Uterus (tissue), 2 donors: ENCODE measurements at regions not wholly inside any gene's neighbourhood (a gene's known extent, or its start where the extent isn't known, plus 50 kb on each side); places are given as distances from the start of the nearest gene placed in this dataset.

ENCODE experiments used
- POLR2A ChIP-seq, 2 donors: fragments of 450-650 bp; IDR thresholded peaks; one replicate each; pipeline ENCODE4 v1.6.1; 2016; ENCODE audit warnings: antibody characterized with exemption in 2 of 2, mild to moderate bottlenecking in 1 of 2, moderate library complexity in 1 of 2
- TF ChIP-seq, protein P1 (sequence below), 4 experiments: fragments of 200-600 bp in 2 of 4; fragments of 450-650 bp in 2 of 4; sonication (generic) in 2 of 4; IDR thresholded peaks; one replicate each; pipeline ENCODE4 v1.5.1; 2016 to 2019; ENCODE audit warnings: antibody characterized with exemption in 4 of 4, mild to moderate bottlenecking in 2 of 4, moderate library complexity in 1 of 4

DNA sequence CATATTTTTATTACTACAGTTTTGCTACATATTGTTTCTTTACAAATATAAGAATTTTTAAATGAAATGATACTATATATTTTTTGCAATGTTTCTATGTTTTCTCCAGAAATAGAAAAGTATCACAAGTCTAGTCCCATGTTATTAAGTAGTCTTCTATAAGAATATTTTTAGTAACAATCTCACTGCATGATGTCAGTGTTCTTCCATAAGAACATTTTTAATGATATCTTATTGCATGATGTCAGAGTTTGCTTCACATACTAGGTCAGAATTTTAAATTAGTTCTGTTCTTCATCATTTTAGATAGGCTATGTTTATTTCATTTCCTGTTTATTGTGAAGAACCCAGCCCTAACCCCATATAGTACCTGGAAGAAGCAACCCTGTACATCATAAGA is 265.3 kb upstream of the IL12A start:
- TF ChIP-seq, protein P1, sequence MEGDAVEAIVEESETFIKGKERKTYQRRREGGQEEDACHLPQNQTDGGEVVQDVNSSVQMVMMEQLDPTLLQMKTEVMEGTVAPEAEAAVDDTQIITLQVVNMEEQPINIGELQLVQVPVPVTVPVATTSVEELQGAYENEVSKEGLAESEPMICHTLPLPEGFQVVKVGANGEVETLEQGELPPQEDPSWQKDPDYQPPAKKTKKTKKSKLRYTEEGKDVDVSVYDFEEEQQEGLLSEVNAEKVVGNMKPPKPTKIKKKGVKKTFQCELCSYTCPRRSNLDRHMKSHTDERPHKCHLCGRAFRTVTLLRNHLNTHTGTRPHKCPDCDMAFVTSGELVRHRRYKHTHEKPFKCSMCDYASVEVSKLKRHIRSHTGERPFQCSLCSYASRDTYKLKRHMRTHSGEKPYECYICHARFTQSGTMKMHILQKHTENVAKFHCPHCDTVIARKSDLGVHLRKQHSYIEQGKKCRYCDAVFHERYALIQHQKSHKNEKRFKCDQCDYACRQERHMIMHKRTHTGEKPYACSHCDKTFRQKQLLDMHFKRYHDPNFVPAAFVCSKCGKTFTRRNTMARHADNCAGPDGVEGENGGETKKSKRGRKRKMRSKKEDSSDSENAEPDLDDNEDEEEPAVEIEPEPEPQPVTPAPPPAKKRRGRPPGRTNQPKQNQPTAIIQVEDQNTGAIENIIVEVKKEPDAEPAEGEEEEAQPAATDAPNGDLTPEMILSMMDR (IDR thresholded peaks at IDR 0.05) = no peak
- TF ChIP-seq POLR2A (IDR thresholded peaks at IDR 0.05) = no peak
